Activated CD4-positive, alpha-beta T cell treated with anti-CD3 and anti-CD28 coated beads, Interleukin-2, amount 50 U/mL, for 48 hours (primary cell): ENCODE measurements at regions not wholly inside any gene's neighbourhood (a gene's known extent, or its start where the extent isn't known, plus 50 kb on each side); places are given as distances from the start of the nearest gene placed in this dataset.
"Not testable (repeated sequence)": the region's sequence is repeated elsewhere in the genome, so short reads cannot be mapped to it uniquely, and the experiment has no call there.

ENCODE experiments used
- DNase-seq, 2 experiments: peaks; one replicate each; pipeline ENCODE4 v3.0.0-alpha.2; 2020

GRCh38 chr13:65584126-65584525 lies 1646.0 kb downstream of the PCDH9 start:
- no peak for DNase-seq

DNA sequence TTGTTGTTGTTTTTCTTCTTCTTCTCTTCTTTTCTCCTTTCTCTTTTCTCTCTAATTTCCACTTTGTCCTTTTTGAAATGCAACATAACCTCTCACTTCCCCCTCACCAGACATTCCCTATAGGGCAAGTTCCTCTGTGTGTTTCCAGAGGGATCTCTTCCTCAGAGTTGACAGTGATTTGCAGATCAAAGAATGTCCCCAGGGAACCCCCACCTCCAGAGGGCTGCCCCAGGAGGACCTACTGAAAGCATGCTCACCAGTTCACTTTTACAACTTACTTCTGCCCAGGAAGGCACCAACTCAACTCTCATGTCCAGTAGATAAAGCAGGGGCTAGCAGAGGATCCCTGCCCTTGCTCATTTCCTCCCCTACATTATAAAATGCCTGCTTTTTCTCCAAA lies 1648.0 kb downstream of the PCDH9 start:
- DNase-seq = no peak

GRCh38 chr13:65564561-65564960 lies 1665.6 kb downstream of the PCDH9 start:
- not testable (repeated sequence) for DNase-seq

- DNase-seq = no peak
Measured at GRCh38 chr13:65562305-65562704, 1667.8 kb downstream of the PCDH9 start.

GRCh38 chr13:65560936-65561335 lies 1669.2 kb downstream of the PCDH9 start:
- DNase-seq = no peak

- DNase-seq = no peak
Measured at GRCh38 chr13:65555962-65556361, 1674.2 kb downstream of the PCDH9 start.

DNA sequence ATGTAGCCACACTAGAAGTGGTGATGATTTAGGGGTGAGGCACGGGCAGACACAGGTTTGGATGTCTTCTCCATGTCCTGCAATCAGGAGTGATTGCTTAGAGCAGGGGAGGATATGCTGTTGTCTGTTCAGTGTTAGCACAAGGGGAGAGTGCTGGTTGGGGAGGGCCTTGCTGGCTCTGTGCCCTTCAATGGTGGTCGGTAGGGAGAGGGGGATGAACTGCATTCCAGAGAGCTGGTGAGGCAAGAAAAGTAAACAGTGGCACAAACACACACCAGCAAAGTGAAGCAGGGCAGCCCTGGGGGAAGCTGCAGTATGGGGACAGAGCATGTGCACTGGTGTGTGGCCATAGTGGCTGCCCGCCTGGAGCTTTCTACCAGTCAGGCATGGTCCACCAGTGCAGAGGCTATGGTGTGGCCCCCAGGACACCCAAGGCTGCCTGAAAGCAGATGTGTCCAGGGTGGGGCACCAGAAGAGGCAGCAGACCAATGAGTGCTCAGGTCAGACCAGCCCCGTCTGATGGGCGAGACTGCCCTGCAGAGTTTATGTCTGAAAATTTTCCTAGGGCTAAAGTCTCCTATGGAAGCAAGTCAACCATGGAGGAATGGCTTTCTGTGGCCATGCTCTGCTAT lies 1676.9 kb downstream of the PCDH9 start:
- DNase-seq = no peak

DNA sequence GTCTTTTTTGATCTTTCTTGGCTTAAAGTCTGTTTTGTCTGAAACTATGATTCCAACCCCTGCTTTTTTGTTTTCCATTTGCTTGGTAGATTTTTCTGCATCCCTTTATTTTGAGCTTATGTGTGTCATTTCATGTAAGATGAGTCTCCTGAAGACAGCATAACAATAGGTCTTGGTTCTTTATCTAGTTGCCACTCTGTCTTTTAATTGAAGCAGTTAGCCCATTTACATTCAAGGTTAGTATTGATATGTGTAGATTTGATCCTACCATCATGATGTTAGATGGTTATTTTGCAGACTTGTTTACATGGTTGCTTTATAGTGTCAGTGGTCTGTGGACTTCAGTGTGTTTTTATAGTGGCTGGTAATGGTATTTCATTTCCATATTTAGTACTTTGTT lies 1678.9 kb downstream of the PCDH9 start:
- no peak for DNase-seq

DNA sequence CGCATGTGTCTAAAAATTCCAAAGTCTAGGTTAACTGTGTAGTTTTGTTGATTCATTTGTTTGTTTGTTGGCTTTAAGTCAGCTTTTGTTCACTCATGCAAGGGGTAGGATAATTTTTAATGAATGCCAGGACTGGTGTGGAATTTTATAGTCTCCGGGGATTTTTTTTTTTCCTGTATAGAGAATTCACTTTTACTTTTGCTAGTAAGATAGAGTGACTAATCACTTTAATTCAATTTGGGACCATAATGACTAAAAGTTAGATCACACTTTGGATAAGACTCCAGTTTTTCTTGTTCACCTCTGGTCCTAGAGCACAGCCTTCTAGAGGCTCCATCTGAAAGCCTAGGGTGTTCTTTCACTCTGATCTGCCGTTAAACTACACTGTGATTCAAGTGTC lies 1690.0 kb downstream of the PCDH9 start:
- DNase-seq = no peak

DNA sequence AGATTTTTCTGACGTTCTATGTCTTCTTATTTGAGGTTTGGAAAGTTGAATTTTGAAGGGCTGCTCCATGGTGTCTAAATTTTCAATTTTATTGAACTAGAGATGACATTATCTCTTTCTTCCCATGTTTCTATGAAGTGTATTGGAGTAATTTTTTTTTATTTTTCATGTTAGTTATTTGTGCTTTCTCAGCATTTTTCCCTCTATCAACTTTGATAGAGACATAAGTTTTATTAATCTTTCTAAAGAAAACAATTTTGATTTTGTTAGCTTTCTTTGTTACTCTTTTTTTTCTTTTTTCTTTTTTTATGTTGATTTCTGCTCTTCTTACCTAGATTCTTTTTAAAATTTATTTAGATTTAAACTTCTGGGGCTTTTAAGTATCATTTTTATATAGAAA lies 1694.8 kb downstream of the PCDH9 start:
- no peak for DNase-seq

DNA sequence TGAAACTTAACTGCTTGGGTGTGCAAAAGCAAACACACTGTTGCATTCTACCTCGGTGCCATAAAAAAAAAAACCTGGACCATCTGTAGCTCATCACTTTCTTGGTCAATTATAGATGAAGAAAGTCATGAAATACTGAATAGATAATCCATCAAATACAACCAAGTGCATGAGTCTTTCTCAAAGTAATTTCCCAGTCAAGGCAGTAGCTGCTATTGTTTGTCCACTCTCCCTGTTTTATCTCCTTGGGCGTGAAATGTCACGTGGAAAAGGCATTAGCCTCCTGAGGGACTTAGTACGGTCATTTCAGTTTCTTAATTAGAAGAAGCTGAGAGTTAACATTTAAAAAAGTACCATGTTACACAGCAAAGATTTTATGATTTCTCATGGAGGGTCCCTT lies 1697.9 kb downstream of the PCDH9 start:
- no peak for DNase-seq

- DNase-seq = no peak
Measured at GRCh38 chr13:65530688-65531087, 1699.4 kb downstream of the PCDH9 start.

- DNase-seq = no peak
Measured at GRCh38 chr13:65529541-65529940, 1700.6 kb downstream of the PCDH9 start.

GRCh38 chr13:65508745-65509144 lies 1721.4 kb downstream of the PCDH9 start:
- DNase-seq = no peak

- no peak for DNase-seq
Measured at GRCh38 chr13:65508338-65508737, 1721.8 kb downstream of the PCDH9 start.

- DNase-seq = no peak
Measured at GRCh38 chr13:65505941-65506340, 1724.2 kb downstream of the PCDH9 start.

GRCh38 chr13:65504213-65504612 lies 1725.9 kb downstream of the PCDH9 start:
- DNase-seq = no peak

- no peak for DNase-seq
Measured at GRCh38 chr13:65500481-65500880, 1729.7 kb downstream of the PCDH9 start.

DNA sequence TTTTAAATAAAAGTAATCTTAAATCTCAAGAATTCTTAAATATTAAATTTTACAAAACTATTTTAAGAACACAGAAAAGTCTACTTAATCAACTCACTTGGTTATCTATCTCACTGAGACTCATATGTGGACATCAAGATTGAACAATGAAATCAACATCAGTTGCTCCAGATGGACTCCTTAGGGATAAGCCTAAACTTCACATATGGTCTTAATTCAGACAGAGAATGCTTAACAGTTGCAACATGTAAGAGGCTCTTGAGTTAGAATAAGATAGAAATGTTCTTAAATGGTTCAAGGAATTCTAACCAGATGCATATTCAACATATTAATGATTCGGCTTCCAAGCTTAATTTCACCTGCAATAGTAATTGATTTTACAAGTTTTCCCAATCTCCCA lies 1730.9 kb downstream of the PCDH9 start:
- no peak for DNase-seq

- no peak for DNase-seq
Measured at GRCh38 chr13:65497265-65497664, 1732.9 kb downstream of the PCDH9 start.

DNA sequence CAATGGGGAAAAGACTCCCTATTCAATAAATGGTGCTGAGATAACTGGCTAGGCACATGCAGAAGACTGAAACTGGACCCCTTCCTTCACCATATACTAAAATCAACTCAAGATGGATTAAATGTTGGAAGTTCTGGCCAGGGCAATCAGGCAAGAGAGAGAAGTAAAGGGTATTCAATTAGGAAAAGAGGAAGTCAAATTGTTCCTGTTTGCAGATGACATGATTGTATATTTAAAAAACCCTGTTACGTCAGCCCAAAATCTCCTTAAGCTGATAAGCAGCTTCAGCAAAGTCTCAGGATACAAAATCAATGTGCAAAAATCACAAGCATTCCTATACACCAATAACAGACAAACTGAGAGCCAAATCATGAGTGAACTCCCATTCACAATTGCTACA lies 1739.4 kb downstream of the PCDH9 start:
- not testable (repeated sequence) for DNase-seq

- no peak for DNase-seq
Measured at GRCh38 chr13:65488606-65489005, 1741.5 kb downstream of the PCDH9 start.

- no peak for DNase-seq
Measured at GRCh38 chr13:65479692-65480091, 1750.4 kb downstream of the PCDH9 start.

- DNase-seq = no peak
Measured at GRCh38 chr13:65473196-65473595, 1756.9 kb downstream of the PCDH9 start.

DNA sequence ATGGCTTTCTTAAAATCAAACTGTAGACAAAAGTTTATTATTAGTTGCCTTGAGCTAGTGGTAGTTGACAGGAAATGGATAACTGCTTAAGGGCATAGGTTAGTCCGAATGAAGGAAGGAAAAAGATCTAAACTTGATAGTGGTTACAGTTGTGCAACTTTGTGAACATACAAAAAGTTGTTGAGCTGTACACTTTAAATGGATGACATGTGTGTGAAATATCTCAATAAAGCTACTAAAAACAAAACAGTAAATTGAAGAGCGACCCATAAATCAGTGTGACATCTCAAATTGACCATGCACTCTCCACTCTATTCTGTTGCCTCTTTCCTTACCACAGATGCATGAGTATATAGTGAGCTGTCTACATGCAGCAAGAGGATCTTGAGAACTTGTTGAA lies 1757.8 kb downstream of the PCDH9 start:
- DNase-seq = no peak

DNA sequence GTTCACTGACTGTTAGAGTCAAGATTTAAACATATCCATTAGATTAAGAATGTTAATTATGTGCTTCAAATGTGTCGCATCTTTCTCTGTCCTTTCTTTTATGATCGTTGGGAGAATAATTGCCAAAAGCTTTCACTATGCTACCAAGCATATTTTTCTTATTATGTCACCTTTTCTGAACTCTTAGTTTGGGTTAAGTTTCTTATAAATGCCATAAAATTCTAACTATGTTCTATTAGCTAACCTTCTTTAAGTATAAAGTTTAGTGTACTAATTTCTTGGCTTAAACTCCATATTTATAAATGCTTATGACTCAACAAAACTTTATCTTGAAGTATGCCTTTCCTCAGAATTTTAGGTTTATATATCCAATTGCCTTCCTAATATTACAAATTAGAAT lies 1759.4 kb downstream of the PCDH9 start:
- DNase-seq = no peak
